H1 (cell line): ENCODE measurements at regions not wholly inside any gene's neighbourhood (a gene's known extent, or its start where the extent isn't known, plus 50 kb on each side); places are given as distances from the start of the nearest gene placed in this dataset.

Source experiments
- CTCF ChIA-PET: fragments of 300-600 bp; sonication (Branson Sonifier 250); formaldehyde crosslinking; loops from one replicate; lab custom pipeline; 2021; ENCODE audit not compliant: partially characterized antibody; lab: Charles Lee
- POLR2A ChIA-PET: fragments of 300-600 bp; sonication (Branson Sonifier 250); formaldehyde crosslinking; loops from one replicate; lab custom pipeline; 2021; ENCODE audit warnings: inconsistent platforms; ENCODE audit not compliant: partially characterized antibody; lab: Charles Lee
- DNase-seq, 2 experiments: peaks; one replicate each; pipeline versions ENCODE4 v3.0.0 to v3.0.0-alpha.2; 2010 to 2022; ENCODE audit warnings: low spot score in 2 of 2, low read depth in 1 of 2, mixed read lengths in 1 of 2
- FAIRE-seq: peaks from 2 replicates; lab custom pipeline; 2011; peaks lifted over from hg19 to GRCh38; lab: Jason Lieb, UNC
- H2AFZ ChIP-seq: 2 replicates; pipeline ENCODE4 v1.8.1; 2012; ENCODE audit warnings: low read length, inconsistent platforms
- H2AK5ac ChIP-seq: 2 replicates; pipeline ENCODE4 v1.6.1; 2013; ENCODE audit warnings: low read depth, low read length
- H2BK120ac ChIP-seq: replicated peaks from 2 replicates; pipeline ENCODE3; 2013; ENCODE audit warnings: low read depth, low read length, inconsistent platforms
- H2BK12ac ChIP-seq: 2 replicates; pipeline ENCODE4 v1.6.1; 2013; ENCODE audit warnings: low read depth, low read length
- H2BK15ac ChIP-seq: 2 replicates; pipeline ENCODE4 v1.6.1; 2013; ENCODE audit warnings: low read length
- H2BK20ac ChIP-seq: 2 replicates; pipeline ENCODE4 v1.6.1; 2013; ENCODE audit warnings: low read length
- H2BK5ac ChIP-seq: 2 replicates; pipeline ENCODE4 v1.6.1; 2013; ENCODE audit warnings: low read depth, low read length
- H3K14ac ChIP-seq: 2 replicates; pipeline ENCODE4 v1.6.1; 2013; ENCODE audit warnings: inconsistent platforms; ENCODE audit not compliant: insufficient read length
- H3K18ac ChIP-seq: 2 replicates; pipeline ENCODE4 v1.6.1; 2013; ENCODE audit warnings: low read length; ENCODE audit errors: extremely low read depth
- H3K23ac ChIP-seq: 2 replicates; pipeline ENCODE4 v1.6.1; 2013; ENCODE audit warnings: inconsistent platforms; ENCODE audit not compliant: insufficient read length
- H3K23me2 ChIP-seq: 2 replicates; pipeline ENCODE4 v1.6.1; 2013; ENCODE audit warnings: low read depth, low read length
- H3K27ac ChIP-seq: 2 replicates; pipeline ENCODE4 v1.6.1; 2011; ENCODE audit warnings: low read depth, low read length, inconsistent platforms
- H3K27me3 ChIP-seq, 4 experiments: replicated peaks in 1 of 4; 1 replicate in 1 of 4; 2 replicates in 3 of 4; pipeline versions ENCODE4 v1.6.1 to v1.8.1; 2011 to 2013; ENCODE audit warnings: low read length in 3 of 4, mild to moderate bottlenecking in 3 of 4, inconsistent platforms in 2 of 4, mixed read lengths in 2 of 4, moderate library complexity in 1 of 4; ENCODE audit not compliant: control insufficient read depth in 3 of 4, insufficient read depth in 3 of 4; ENCODE audit errors: extremely low read depth in 1 of 4
- H3K36me3 ChIP-seq, 4 experiments: 2 replicates each; pipeline versions ENCODE4 v1.6.1 to v1.8.1; 2011 to 2013; ENCODE audit warnings: mild to moderate bottlenecking in 4 of 4, low read length in 3 of 4, moderate library complexity in 2 of 4, control low read depth in 1 of 4, inconsistent platforms in 1 of 4; ENCODE audit not compliant: insufficient read depth in 4 of 4, control insufficient read depth in 2 of 4
- H3K4ac ChIP-seq: replicated peaks from 2 replicates; pipeline ENCODE3; 2013; ENCODE audit warnings: low read length, low read depth, mixed read lengths, inconsistent platforms; ENCODE audit not compliant: insufficient read length
- H3K4me1 ChIP-seq, 4 experiments: replicated peaks in 1 of 4; 1 replicate in 1 of 4; 2 replicates in 3 of 4; pipeline versions ENCODE4 v1.6.1 to v1.8.1; 2011 to 2013; ENCODE audit warnings: low read length in 3 of 4, inconsistent platforms in 2 of 4, mixed read lengths in 1 of 4; ENCODE audit not compliant: insufficient read depth in 4 of 4, control insufficient read depth in 3 of 4
- H3K4me2 ChIP-seq, 2 experiments: 2 replicates each; pipeline versions ENCODE4 v1.6.1 to v1.8.1; 2011 to 2013; ENCODE audit warnings: low read depth in 2 of 2, low read length in 2 of 2, control low read depth in 1 of 2, inconsistent platforms in 1 of 2, mild to moderate bottlenecking in 1 of 2; ENCODE audit not compliant: insufficient read depth in 1 of 2
- H3K4me3 ChIP-seq, 4 experiments: fragments of 200-600, 300-600 bp in 1 of 4; sonication (generic), shearing (Covaris generic), sonication (Bioruptor Twin) in 1 of 4; 2 replicates each; pipeline versions ENCODE4 v1.5.1 to v1.8.1; 2011 to 2016; ENCODE audit warnings: low read length in 4 of 4, low read depth in 3 of 4, control low read depth in 2 of 4, inconsistent platforms in 2 of 4, mild to moderate bottlenecking in 2 of 4, mixed read lengths in 1 of 4, moderate library complexity in 1 of 4; ENCODE audit not compliant: insufficient read depth in 2 of 4; ENCODE audit errors: extremely low read depth in 1 of 4
- H3K56ac ChIP-seq: replicated peaks from 2 replicates; pipeline ENCODE3; 2013; ENCODE audit warnings: low read depth, mild to moderate bottlenecking, mixed read lengths, low read length, inconsistent platforms; ENCODE audit not compliant: insufficient read length
- H3K79me1 ChIP-seq: 2 replicates; pipeline ENCODE4 v1.6.1; 2013; ENCODE audit warnings: low read depth, low read length, control low read depth
- H3K79me2 ChIP-seq, 2 experiments: 2 replicates each; pipeline versions ENCODE4 v1.6.1 to v1.8.1; 2012 to 2013; ENCODE audit warnings: low read length in 2 of 2, mild to moderate bottlenecking in 2 of 2, inconsistent platforms in 1 of 2; ENCODE audit not compliant: insufficient read depth in 2 of 2, control insufficient read depth in 1 of 2
- H3K9ac ChIP-seq, 4 experiments: replicated peaks in 1 of 4; 1 replicate in 1 of 4; 2 replicates in 3 of 4; pipeline versions ENCODE4 v1.6.1 to v1.8.1; 2011 to 2013; ENCODE audit warnings: low read depth in 3 of 4, low read length in 3 of 4, control low read depth in 2 of 4, mild to moderate bottlenecking in 2 of 4, moderate library complexity in 2 of 4, inconsistent platforms in 1 of 4; ENCODE audit errors: extremely low read depth in 1 of 4
- H3K9me3 ChIP-seq, 2 experiments: 2 replicates each; pipeline versions ENCODE4 v1.6.1 to v1.8.1; 2012 to 2013; ENCODE audit warnings: mild to moderate bottlenecking in 2 of 2, moderate library complexity in 2 of 2, control low read depth in 1 of 2, inconsistent platforms in 1 of 2, low read depth in 1 of 2, low read length in 1 of 2, mixed read lengths in 1 of 2; ENCODE audit not compliant: insufficient read depth in 2 of 2
- H4K20me1 ChIP-seq, 2 experiments: replicated peaks in 1 of 2; 2 replicates each; pipeline versions ENCODE3 to v1.8.1; 2011 to 2013; ENCODE audit warnings: inconsistent platforms in 2 of 2, low read length in 2 of 2, mild to moderate bottlenecking in 1 of 2; ENCODE audit not compliant: insufficient read depth in 2 of 2, control insufficient read depth in 1 of 2
- H4K5ac ChIP-seq: 2 replicates; pipeline ENCODE4 v1.6.1; 2013; ENCODE audit warnings: low read length, low read depth, mixed read lengths, inconsistent platforms; ENCODE audit not compliant: insufficient read length
- H4K8ac ChIP-seq: 2 replicates; pipeline ENCODE4 v1.8.0; 2013; ENCODE audit warnings: mild to moderate bottlenecking, moderate library complexity, low read length, inconsistent platforms; ENCODE audit not compliant: insufficient read depth; ENCODE audit errors: extremely low read depth
- H4K91ac ChIP-seq: replicated peaks from 2 replicates; pipeline ENCODE3; 2013; ENCODE audit warnings: low read length, mixed read lengths, inconsistent platforms; ENCODE audit not compliant: insufficient read length
- CBX5 ChIP-seq: fragments of 300-800, 300-1000 bp; sonication (generic); IDR thresholded peaks from 2 replicates; pipeline ENCODE4 v1.7.1; 2016; ENCODE audit warnings: antibody characterized with exemption, low read length, low read depth
- CHD1 ChIP-seq: IDR thresholded peaks from 2 replicates; pipeline ENCODE4 v1.6.1; 2012; ENCODE audit warnings: low read depth, low read length, improper control_type of control experiment
- CHD2 ChIP-seq: IDR thresholded peaks from 2 replicates; pipeline ENCODE4 v1.6.1; 2012; ENCODE audit warnings: low read length, improper control_type of control experiment
- CTCF ChIP-seq, 3 experiments: IDR thresholded peaks; 1 replicate in 2 of 3; 2 replicates in 1 of 3; pipeline versions ENCODE4 v1.5.1 to v1.6.1; 2011; ENCODE audit warnings: low read length in 3 of 3, mild to moderate bottlenecking in 3 of 3, inconsistent platforms in 2 of 3, low read depth in 1 of 3, moderate library complexity in 1 of 3; ENCODE audit not compliant: insufficient read depth in 1 of 3; ENCODE audit errors: control extremely low read depth in 1 of 3
- EZH2 ChIP-seq: fragments of 200-600 bp; sonication (generic); IDR thresholded peaks from 2 replicates; pipeline ENCODE4 v1.7.1; 2012; ENCODE audit warnings: low read depth, mild to moderate bottlenecking, moderate library complexity, low read length, inconsistent platforms; ENCODE audit not compliant: severe bottlenecking
- RXRA ChIP-seq: IDR thresholded peaks from 2 replicates; pipeline ENCODE4 v1.6.1; 2011; ENCODE audit warnings: low read depth, mild to moderate bottlenecking, low read length, moderate library complexity; ENCODE audit not compliant: insufficient read depth
- SIRT6 ChIP-seq: IDR thresholded peaks from one replicate; pipeline ENCODE4 v1.7.1; 2012; ENCODE audit warnings: low read length, inconsistent platforms
- SP1 ChIP-seq: IDR thresholded peaks from 2 replicates; pipeline ENCODE4 v1.6.1; 2011; ENCODE audit warnings: low read depth, low read length
- TBP ChIP-seq: IDR thresholded peaks from 2 replicates; pipeline ENCODE4 v1.6.1; 2011; ENCODE audit warnings: low read depth, low read length, improper control_type of control experiment
- TEAD4 ChIP-seq: IDR thresholded peaks from 2 replicates; pipeline ENCODE4 v1.6.1; 2012; ENCODE audit warnings: low read depth, low read length, inconsistent platforms, mixed read lengths
- WGBS, 2 experiments: shearing (Covaris generic) in 1 of 2; methylation state at CpG; one replicate each; pipeline versions ENCODE4 v1.1.6 to v1.1.7; 2013 to 2015; ENCODE audit warnings: low lambda C conversion rate in 2 of 2, mixed read lengths in 2 of 2, inconsistent platforms in 1 of 2, low coverage in 1 of 2, missing lambda C conversion rate in 1 of 2; ENCODE audit not compliant: insufficient replicate concordance in 2 of 2, insufficient coverage in 1 of 2, insufficient read length in 1 of 2; ENCODE audit errors: extremely low coverage in 1 of 2, missing lambda C conversion rate in 1 of 2; 5-methylcytosine and 5-hydroxymethylcytosine counted together

GRCh38 chr6:168995526-168996355 is 257.9 kb downstream of the THBS2 start:
- Histone ChIP-seq H4K8ac (0 out of 2 replicates have a peak overlapping the region, but pooled peaks have one; percentile 57), H3K27ac (no peak overlapping the region), H3K27me3 (no peaks in the 10 kb centered on the region; a peak in 1 of 7 replicates), H3K56ac (no peak overlapping the region), H2BK12ac (0 out of 2 replicates have a peak overlapping the region, but pooled peaks have one; percentile 17), H3K23ac (no peak overlapping the region), H2BK15ac (no peak overlapping the region), H3K79me2 (no peaks in the 10 kb centered on the region), H3K36me3 (no peaks in the 10 kb centered on the region), H3K4me3 (no peak overlapping the region), H2AK5ac (no peak overlapping the region), H2BK20ac (peak overlapping the region; percentile 32; the same call in 1 of the 2 replicates), H3K9me3 (peaks cover 0 to 6% of the 10 kb centered on the region in 2 experiments; a peak in 1 of 4 replicates), H3K9ac (no peak overlapping the region), H2AFZ (no peak overlapping the region), H3K23me2 (no peaks in the 10 kb centered on the region), H3K18ac (no peak overlapping the region), H3K79me1 (no peaks in the 10 kb centered on the region), H2BK120ac (no peak overlapping the region), H3K4ac (no peak overlapping the region), H4K91ac (peak overlapping the region; percentile 5), H3K4me2 (no peak overlapping the region), H4K5ac (no peak overlapping the region), H2BK5ac (no peak overlapping the region), H3K4me1 (peaks cover 0 to 7% (median 3%) of the 10 kb centered on the region in 4 experiments; a peak in 5 of 7 replicates), H4K20me1 (no peaks in the 10 kb centered on the region), H3K14ac (no peak overlapping the region)
- FAIRE-seq (no peak), DNase-seq (no peak)
- POLR2A ChIA-PET: no interaction called here
- 88% methylated on average over 29 of the region's 29 CpGs; no CpG with 5 or more reads in 1 of the 2 experiments for WGBS, 2 experiments
- CTCF ChIA-PET: no interaction called here
- no peak for TF ChIP-seq CHD2
- no peak for TF ChIP-seq SP1
- TF ChIP-seq EZH2: no peak
- no peak for TF ChIP-seq CHD1
- no peak for TF ChIP-seq TEAD4
- TF ChIP-seq SIRT6: no peak
- no peak for TF ChIP-seq CBX5
- no peak for TF ChIP-seq CTCF (IDR thresholded peaks at IDR 0.05; ENCODE audit: control extremely low read depth in 1 of 3, insufficient read depth in 1 of 3, low read depth in 1 of 3, low read length in 3 of 3)
- no peak for TF ChIP-seq TBP
- TF ChIP-seq RXRA: no peak
